AG09319 (cell line): ENCODE measurements at regions not wholly inside any gene's neighbourhood (a gene's known extent, or its start where the extent isn't known, plus 50 kb on each side); places are given as distances from the start of the nearest gene placed in this dataset.

Experiments used
- DNase-seq: peaks from one replicate; pipeline ENCODE4 v3.0.0-alpha.2; 2010; ENCODE audit warnings: low read depth; ENCODE audit errors: extremely low read depth
- TF ChIP-seq, protein P1 (sequence below): IDR thresholded peaks from 2 replicates; pipeline ENCODE4 v1.5.1; 2011; ENCODE audit warnings: low read depth, mild to moderate bottlenecking, inconsistent platforms, low read length, moderate library complexity

DNA sequence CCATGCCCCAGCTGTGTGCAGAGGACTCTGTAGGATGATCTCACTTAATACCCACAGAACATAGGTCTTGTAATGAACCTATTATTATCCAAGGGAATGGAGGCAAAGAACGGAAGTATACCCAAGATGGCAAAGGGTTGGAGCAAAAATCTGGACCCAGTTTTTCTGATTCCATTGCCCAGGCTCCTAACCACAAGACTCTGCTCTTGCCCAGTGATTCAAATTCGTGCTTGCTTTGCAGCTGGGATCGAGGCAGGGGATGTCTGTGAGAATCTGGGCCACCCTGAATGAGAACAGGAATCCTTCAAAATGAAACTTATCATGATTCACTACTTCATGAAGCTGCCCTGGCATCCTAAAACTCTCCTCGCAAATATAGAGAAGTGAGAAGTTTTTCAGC is 97.5 kb upstream of the KCNJ6 start:
- TF ChIP-seq, protein P1, sequence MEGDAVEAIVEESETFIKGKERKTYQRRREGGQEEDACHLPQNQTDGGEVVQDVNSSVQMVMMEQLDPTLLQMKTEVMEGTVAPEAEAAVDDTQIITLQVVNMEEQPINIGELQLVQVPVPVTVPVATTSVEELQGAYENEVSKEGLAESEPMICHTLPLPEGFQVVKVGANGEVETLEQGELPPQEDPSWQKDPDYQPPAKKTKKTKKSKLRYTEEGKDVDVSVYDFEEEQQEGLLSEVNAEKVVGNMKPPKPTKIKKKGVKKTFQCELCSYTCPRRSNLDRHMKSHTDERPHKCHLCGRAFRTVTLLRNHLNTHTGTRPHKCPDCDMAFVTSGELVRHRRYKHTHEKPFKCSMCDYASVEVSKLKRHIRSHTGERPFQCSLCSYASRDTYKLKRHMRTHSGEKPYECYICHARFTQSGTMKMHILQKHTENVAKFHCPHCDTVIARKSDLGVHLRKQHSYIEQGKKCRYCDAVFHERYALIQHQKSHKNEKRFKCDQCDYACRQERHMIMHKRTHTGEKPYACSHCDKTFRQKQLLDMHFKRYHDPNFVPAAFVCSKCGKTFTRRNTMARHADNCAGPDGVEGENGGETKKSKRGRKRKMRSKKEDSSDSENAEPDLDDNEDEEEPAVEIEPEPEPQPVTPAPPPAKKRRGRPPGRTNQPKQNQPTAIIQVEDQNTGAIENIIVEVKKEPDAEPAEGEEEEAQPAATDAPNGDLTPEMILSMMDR: no peak
- DNase-seq: no peak

DNA sequence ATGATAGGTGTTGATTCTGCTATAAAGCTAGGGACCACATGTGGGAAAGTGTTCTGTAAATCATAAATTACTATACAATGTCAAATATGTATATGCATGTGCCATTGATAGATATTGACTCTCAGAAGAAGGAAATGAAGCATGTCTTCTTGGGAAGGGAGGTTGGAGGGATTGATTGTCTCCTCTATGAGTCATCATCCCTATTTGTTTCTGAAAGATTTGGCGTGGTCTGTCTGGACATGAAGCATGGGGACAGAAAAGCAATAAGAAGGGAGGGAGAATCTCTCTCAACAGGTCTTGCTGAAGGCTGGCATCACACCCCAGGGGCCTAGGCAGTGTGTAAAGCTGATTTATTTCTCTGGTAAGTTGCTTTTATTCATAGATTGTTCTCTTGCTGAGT is 98.0 kb upstream of the KCNJ6 start:
- TF ChIP-seq, protein P1: no peak
- DNase-seq: no peak

DNA sequence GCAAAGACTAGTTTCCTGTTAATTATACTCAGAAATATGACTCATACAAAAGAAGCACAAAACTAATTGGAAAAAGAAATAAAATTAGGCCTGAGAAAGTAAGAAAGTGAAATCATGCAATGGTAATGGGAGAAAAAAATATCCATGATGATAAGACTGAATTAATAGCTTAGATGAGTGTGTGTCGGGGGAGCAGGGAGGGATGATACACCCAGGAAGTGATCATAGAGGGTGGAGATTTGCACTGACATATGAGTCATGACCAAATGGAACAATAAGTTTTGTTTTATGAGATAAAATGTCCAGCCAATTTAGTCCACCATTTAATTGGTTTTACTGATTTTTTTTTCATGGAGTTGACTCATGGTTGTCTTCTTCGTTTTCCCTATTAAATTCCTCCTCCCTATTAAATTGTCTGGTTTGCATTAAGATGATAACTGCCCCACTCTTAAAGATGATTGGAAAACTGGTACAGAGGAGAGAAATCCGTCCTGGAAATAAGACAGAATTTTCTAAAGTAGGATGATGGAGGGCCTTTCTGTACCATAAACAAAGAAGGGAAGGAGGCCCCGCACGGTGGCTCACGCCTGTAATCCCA is 111.7 kb upstream of the KCNJ6 start:
- TF ChIP-seq, protein P1: no peak
- DNase-seq: no peak

DNA sequence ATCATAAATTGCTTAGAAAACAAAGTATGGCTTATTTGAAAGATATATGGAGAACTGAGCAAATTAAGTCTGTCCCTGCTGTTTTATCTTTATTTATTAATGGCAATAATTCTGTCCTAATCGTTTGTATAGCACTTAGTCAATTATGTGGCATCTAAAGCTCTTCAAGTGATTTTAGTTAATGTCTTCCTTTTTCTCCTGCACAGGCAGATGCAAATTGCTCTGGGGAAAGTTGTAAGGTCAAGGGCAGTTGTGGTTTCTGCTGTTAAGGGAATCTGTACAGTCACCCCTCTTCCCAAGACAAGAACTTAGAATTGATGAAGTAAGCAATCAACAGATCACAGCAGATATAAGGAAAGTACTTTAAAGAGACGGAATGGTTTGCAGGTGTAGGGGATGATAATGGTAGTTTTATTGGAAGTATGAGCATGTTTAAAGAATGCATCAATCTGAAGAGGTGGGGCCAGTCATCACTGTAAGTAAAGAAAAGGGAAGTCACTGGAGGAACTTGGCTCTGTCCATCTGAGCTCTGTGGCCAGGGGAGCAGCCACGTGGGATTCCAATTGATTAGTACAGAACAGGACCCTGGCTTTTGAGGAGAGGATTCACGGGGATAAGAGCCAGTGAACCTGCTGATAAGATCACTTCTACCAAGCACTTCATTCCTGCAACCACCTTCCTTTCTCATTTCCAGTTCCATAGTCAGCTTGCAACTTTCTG is 116.0 kb upstream of the KCNJ6 start:
- TF ChIP-seq, protein P1: no peak
- DNase-seq: no peak

DNA sequence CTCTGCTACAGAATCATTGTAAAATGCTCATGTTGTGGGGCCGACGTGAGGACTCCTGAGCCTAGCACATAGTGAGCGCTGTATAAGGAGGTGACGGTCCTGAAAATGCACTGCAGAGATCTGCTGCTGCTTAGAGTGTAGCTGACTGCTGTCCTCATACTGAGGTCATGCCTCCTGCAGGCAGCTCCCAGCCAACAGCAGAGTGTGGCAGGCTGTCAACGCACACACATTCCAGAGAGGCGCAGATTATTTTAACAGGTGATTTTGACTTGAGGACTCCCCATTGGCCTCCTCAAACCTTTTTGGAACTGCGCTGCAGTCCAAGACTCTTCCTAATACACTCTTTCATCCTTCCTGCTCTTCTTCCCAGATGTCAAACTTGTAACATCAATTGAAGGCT is 119.8 kb upstream of the KCNJ6 start:
- TF ChIP-seq, protein P1: no peak
- DNase-seq: no peak

DNA sequence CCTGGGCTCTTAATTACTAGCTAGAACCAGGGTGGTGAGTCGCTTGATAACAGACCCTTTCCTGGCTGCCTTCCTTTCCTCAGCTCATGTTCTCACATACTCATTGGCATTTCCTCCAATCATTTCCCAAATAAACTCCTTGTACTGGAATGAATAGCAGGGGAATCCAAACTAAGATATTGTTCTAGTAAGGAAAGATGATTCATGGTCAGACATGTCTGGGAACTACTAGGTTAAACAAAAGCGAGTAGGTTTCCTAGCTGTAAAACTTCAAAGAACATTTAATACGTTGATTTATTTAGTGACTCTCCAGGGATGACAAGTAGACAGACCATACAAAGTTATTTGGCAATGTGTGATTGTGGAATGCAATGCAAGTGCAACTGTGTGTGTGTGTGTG is 121.2 kb upstream of the KCNJ6 start:
- DNase-seq: no peak
- TF ChIP-seq, protein P1: no peak

DNA sequence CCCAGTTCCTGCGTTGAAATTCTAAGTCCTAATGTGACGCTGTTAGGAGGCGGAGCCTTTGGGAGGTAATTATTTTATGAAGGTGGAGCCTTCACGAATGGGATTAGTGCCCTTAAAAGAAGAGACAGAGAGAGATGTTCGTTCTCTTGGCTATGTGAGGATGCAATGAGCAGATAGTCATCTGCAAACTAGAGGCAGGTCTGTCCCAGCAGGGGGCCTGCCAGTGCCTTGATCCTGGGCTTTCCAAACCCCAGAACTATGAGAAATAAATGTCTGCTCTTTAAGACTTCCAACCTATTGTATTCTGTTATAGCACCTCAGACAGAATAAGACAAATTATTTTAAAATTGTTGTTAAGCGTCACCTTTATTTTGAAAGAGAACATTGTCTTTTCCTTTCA is 123.1 kb upstream of the KCNJ6 start:
- TF ChIP-seq, protein P1: no peak
- DNase-seq: no peak
